Panc1 (cell line): ENCODE measurements at regions not wholly inside any gene's neighbourhood (a gene's known extent, or its start where the extent isn't known, plus 50 kb on each side); places are given as distances from the start of the nearest gene placed in this dataset.

Experiments used
- POLR2AphosphoS5 ChIP-seq: IDR thresholded peaks from 2 replicates; pipeline ENCODE4 v1.6.1; 2012; ENCODE audit warnings: mild to moderate bottlenecking, low read depth, low read length, moderate library complexity
- SIN3A ChIP-seq: IDR thresholded peaks from 2 replicates; pipeline ENCODE4 v1.6.1; 2012; ENCODE audit warnings: low read depth, mild to moderate bottlenecking, low read length, moderate library complexity, borderline replicate concordance; ENCODE audit not compliant: insufficient read depth
- TCF7L2 ChIP-seq: IDR thresholded peaks from 2 replicates; pipeline ENCODE4 v1.6.1; 2011; ENCODE audit warnings: mild to moderate bottlenecking, low read depth, low read length, inconsistent platforms
- TF ChIP-seq, protein P1 (sequence below): fragments of 450-650 bp; IDR thresholded peaks from 2 replicates; pipeline ENCODE4 v1.5.1; 2017; ENCODE audit warnings: mild to moderate bottlenecking
- TF ChIP-seq, protein P2 (sequence below), 2 experiments: IDR thresholded peaks; 2 replicates each; pipeline ENCODE4 v1.6.1; 2011 to 2012; ENCODE audit warnings: low read depth in 2 of 2, control low read depth in 1 of 2, low read length in 1 of 2, mild to moderate bottlenecking in 1 of 2, moderate library complexity in 1 of 2; ENCODE audit not compliant: insufficient read depth in 1 of 2

GRCh38 chr10:63788152-63788821, 267.1 kb downstream of the REEP3 start:
- TF ChIP-seq, protein P1, sequence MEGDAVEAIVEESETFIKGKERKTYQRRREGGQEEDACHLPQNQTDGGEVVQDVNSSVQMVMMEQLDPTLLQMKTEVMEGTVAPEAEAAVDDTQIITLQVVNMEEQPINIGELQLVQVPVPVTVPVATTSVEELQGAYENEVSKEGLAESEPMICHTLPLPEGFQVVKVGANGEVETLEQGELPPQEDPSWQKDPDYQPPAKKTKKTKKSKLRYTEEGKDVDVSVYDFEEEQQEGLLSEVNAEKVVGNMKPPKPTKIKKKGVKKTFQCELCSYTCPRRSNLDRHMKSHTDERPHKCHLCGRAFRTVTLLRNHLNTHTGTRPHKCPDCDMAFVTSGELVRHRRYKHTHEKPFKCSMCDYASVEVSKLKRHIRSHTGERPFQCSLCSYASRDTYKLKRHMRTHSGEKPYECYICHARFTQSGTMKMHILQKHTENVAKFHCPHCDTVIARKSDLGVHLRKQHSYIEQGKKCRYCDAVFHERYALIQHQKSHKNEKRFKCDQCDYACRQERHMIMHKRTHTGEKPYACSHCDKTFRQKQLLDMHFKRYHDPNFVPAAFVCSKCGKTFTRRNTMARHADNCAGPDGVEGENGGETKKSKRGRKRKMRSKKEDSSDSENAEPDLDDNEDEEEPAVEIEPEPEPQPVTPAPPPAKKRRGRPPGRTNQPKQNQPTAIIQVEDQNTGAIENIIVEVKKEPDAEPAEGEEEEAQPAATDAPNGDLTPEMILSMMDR: no peak
- TF ChIP-seq POLR2AphosphoS5 (no peak), SIN3A (no peak), TCF7L2 (no peak)
- TF ChIP-seq, protein P2, sequence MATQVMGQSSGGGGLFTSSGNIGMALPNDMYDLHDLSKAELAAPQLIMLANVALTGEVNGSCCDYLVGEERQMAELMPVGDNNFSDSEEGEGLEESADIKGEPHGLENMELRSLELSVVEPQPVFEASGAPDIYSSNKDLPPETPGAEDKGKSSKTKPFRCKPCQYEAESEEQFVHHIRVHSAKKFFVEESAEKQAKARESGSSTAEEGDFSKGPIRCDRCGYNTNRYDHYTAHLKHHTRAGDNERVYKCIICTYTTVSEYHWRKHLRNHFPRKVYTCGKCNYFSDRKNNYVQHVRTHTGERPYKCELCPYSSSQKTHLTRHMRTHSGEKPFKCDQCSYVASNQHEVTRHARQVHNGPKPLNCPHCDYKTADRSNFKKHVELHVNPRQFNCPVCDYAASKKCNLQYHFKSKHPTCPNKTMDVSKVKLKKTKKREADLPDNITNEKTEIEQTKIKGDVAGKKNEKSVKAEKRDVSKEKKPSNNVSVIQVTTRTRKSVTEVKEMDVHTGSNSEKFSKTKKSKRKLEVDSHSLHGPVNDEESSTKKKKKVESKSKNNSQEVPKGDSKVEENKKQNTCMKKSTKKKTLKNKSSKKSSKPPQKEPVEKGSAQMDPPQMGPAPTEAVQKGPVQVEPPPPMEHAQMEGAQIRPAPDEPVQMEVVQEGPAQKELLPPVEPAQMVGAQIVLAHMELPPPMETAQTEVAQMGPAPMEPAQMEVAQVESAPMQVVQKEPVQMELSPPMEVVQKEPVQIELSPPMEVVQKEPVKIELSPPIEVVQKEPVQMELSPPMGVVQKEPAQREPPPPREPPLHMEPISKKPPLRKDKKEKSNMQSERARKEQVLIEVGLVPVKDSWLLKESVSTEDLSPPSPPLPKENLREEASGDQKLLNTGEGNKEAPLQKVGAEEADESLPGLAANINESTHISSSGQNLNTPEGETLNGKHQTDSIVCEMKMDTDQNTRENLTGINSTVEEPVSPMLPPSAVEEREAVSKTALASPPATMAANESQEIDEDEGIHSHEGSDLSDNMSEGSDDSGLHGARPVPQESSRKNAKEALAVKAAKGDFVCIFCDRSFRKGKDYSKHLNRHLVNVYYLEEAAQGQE (IDR thresholded peaks at IDR 0.05; ENCODE audit: insufficient read depth in 1 of 2, low read depth in 2 of 2, low read length in 1 of 2): no peak
